Chondrocyte (in vitro differentiated cells): ENCODE measurements at regions not wholly inside any gene's neighbourhood (a gene's known extent, or its start where the extent isn't known, plus 50 kb on each side); places are given as distances from the start of the nearest gene placed in this dataset.

ENCODE experiments used
- DNase-seq: peaks from one replicate; pipeline ENCODE4 v3.0.0; 2021; ENCODE audit warnings: mixed read lengths, low spot score
- H3K27ac Mint-ChIP-seq: one replicate; pipeline ENCODE4 v1.8.0; 2021; ENCODE audit warnings: mild to moderate bottlenecking, moderate library complexity, mixed read lengths; ENCODE audit not compliant: unreplicated experiment
- H3K27me3 Mint-ChIP-seq: 2 replicates; pipeline ENCODE4 v1.8.0; 2021; ENCODE audit warnings: low read depth, mixed read lengths
- H3K36me3 Mint-ChIP-seq: 2 replicates; pipeline ENCODE4 v1.8.0; 2021; ENCODE audit warnings: low read depth, mixed read lengths
- H3K4me1 Mint-ChIP-seq: 2 replicates; pipeline ENCODE4 v1.8.0; 2021; ENCODE audit warnings: low read depth, mild to moderate bottlenecking, mixed read lengths
- H3K4me3 Mint-ChIP-seq: one replicate; pipeline ENCODE4 v1.8.0; 2021; ENCODE audit warnings: mild to moderate bottlenecking, moderate library complexity, mixed read lengths; ENCODE audit not compliant: unreplicated experiment
- H3K9me3 Mint-ChIP-seq: 2 replicates; pipeline ENCODE4 v1.8.0; 2021; ENCODE audit warnings: low read depth, mixed read lengths
- CTCF ChIP-seq: fragments of 200-600 bp; sonication (generic); IDR thresholded peaks from 2 replicates; pipeline ENCODE4 v1.5.0; 2021; ENCODE audit warnings: antibody characterized with exemption, mild to moderate bottlenecking, moderate library complexity

GRCh38 chr20:58600756-58601155, 50.3 kb upstream of the STX16 start:
- Mint-ChIP-seq H3K27ac (no peak overlapping the region), H3K4me3 (no peak overlapping the region), H3K9me3 (peaks cover 7% of the 10 kb centered on the region), H3K4me1 (peaks cover 35% of the 10 kb centered on the region), H3K36me3 (no peaks in the 10 kb centered on the region), H3K27me3 (no peaks in the 10 kb centered on the region)
- TF ChIP-seq CTCF = no peak
- DNase-seq = no peak

DNA sequence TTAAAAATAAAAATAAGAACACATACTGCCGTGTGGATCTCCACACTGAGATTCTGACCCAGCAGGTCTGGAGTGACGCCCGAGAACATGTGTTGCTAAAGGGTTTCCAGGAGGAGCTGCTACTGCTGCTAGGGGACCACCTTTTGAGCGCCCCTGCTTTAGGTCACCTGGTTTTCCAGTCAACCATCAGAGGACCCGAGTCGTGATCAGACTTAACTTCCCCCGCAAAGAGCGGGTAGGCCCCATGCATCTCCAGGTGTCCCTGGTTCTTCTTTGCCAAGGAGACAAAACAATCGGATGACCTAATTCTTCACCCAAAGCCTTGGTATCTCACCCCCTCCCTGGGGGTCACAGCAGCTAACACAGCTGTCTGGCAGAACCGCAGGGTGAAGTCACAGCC, 51.1 kb upstream of the STX16 start:
- H3K36me3 Mint-ChIP-seq = no peaks in the 10 kb centered on the region
- H3K4me1 Mint-ChIP-seq = peaks cover 35% of the 10 kb centered on the region
- no peak overlapping the region for H3K27ac Mint-ChIP-seq
- no peak for DNase-seq
- no peaks in the 10 kb centered on the region for H3K27me3 Mint-ChIP-seq
- peaks cover 7% of the 10 kb centered on the region for H3K9me3 Mint-ChIP-seq
- no peak overlapping the region for H3K4me3 Mint-ChIP-seq
- TF ChIP-seq CTCF = no peak

DNA sequence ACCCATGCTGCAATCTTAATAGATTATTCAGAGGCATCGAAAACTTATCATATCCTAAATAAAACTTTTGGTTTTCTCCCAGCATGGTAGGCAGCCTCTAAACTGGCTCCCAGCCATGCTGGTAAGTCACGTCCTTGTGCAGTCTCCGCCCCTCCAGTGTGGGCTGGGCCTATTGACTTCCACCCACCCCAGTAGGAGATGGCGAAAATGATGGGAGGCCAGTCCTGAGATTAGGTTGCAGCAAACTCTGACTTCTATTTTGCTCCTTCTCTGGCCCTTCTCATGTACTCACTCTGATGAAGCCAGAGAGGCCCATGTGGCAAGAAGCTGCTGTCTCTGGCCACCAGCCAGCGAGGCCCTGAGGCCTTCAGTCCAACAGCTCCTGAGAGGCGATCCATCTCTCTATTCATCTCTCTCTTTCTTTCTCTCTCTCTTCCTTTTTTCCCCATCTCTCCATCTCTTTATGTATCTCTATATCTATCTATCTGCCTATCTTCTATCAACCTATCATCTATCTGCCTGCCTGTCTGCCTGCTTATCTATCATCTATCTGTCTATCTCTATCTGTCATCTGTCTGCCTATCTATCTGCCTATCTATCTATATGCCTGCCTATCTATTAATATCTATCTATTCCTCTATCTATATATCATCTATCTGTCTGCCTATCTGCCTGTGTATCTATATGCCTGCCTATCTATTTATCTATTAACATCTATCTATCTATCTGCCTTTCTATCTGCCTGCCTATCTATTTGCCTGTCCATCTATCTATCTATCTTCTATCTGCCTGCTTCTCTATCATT, 52.7 kb upstream of the STX16 start:
- no peaks in the 10 kb centered on the region for H3K27me3 Mint-ChIP-seq
- H3K4me1 Mint-ChIP-seq = peaks cover 24% of the 10 kb centered on the region
- TF ChIP-seq CTCF = no peak
- H3K27ac Mint-ChIP-seq = no peak overlapping the region
- no peaks in the 10 kb centered on the region for H3K36me3 Mint-ChIP-seq
- no peak for DNase-seq
- no peak overlapping the region for H3K4me3 Mint-ChIP-seq
- peaks cover 4% of the 10 kb centered on the region for H3K9me3 Mint-ChIP-seq

DNA sequence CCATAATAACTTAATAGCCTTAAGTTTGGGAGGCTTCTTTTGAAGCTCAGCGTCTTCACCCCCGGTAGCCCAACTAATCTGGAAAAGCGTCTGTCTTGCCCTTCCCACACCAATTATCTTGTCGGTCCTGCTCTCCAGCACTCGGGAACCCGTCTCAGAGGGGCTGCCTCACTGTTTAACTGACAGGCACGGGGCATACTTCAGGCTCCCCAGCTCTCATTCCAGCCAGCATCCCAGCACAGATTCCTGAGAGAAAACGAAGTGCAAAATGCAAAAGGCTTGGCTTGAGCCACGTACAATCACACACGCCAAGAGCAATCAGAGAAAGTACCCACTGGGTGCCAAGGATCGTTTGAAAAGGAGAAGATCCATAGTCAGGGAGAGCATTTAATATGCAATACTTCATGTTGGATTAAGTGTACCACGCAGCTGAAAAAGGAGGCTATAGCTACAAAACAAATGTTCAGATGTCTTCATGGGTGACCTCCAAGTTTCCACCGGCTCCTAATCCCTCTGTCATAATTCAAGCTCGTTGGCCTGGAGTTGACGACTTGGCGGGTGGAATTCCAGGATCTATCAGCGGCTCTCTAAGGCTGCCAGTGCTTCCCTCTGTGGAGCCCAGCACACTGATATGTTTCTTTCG, 53.7 kb upstream of the STX16 start:
- H3K4me3 Mint-ChIP-seq = no peak overlapping the region
- H3K36me3 Mint-ChIP-seq = no peaks in the 10 kb centered on the region
- peaks cover 21% of the 10 kb centered on the region for H3K4me1 Mint-ChIP-seq
- TF ChIP-seq CTCF = no peak
- H3K27ac Mint-ChIP-seq = no peak overlapping the region
- H3K9me3 Mint-ChIP-seq = peaks cover 4% of the 10 kb centered on the region
- no peak for DNase-seq
- no peaks in the 10 kb centered on the region for H3K27me3 Mint-ChIP-seq

DNA sequence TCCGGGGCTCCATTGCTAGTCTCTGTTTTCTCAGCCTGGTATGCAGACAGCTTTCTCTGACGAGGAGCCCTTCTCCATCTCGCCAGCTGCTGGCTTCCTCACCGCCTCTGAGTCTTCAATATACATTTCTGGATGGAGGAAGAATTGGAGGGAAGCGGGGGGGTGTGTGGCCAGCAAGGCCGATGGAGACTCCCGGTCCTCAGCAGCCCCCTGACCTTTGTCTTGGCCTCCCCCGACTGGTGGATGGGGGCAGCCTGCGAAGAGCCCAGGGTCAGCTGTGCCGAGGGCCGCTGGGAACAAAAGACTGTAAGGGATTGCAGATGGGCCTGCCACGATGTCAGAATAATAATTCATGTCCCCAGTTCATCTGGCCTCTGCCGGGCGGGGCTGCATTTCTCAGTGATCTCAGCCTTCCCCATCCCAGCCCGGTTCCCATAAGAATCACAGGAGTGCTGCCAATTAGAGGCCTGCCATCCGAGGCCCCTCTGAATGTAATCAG, 54.3 kb upstream of the STX16 start:
- Mint-ChIP-seq H3K27ac (peak overlapping the region; percentile 28), H3K27me3 (no peaks in the 10 kb centered on the region), H3K4me1 (peaks cover 21% of the 10 kb centered on the region), H3K9me3 (peaks cover 4% of the 10 kb centered on the region), H3K4me3 (no peak overlapping the region), H3K36me3 (no peaks in the 10 kb centered on the region)
- DNase-seq = no peak
- no peak for TF ChIP-seq CTCF
